ENCODE measurements at regions not wholly inside any gene's neighbourhood (a gene's known extent, or its start where the extent isn't known, plus 50 kb on each side); places are given as distances from the start of the nearest gene placed in this dataset.
A peak's percentile ranks its signal among the peaks of the same experiment; 100 is the strongest.

GRCh38 chr6:150712505-150713252 lies 113.0 kb downstream of the PLEKHG1 start:
- no peaks in the 10 kb centered on the region for H3K9me3 ChIP-seq
- TF ChIP-seq, protein P1, sequence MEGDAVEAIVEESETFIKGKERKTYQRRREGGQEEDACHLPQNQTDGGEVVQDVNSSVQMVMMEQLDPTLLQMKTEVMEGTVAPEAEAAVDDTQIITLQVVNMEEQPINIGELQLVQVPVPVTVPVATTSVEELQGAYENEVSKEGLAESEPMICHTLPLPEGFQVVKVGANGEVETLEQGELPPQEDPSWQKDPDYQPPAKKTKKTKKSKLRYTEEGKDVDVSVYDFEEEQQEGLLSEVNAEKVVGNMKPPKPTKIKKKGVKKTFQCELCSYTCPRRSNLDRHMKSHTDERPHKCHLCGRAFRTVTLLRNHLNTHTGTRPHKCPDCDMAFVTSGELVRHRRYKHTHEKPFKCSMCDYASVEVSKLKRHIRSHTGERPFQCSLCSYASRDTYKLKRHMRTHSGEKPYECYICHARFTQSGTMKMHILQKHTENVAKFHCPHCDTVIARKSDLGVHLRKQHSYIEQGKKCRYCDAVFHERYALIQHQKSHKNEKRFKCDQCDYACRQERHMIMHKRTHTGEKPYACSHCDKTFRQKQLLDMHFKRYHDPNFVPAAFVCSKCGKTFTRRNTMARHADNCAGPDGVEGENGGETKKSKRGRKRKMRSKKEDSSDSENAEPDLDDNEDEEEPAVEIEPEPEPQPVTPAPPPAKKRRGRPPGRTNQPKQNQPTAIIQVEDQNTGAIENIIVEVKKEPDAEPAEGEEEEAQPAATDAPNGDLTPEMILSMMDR (IDR thresholded peaks at IDR 0.05): no peak
- TF ChIP-seq EP300 (IDR thresholded peaks at IDR 0.05) (no peak), POLR2AphosphoS5 (IDR thresholded peaks at IDR 0.05) (no peak), POLR2A (IDR thresholded peaks at IDR 0.05) (no peak)
- DNase-seq (ENCODE audit: low spot score in 2 of 2): no peak
- no peaks in the 10 kb centered on the region for H3K36me3 ChIP-seq
- H3K27me3 ChIP-seq: no peaks in the 10 kb centered on the region
- peaks cover 16% of the 10 kb centered on the region for H3K4me1 ChIP-seq
- peak overlapping the region; percentile 73 for H3K27ac ChIP-seq
- H3K4me3 ChIP-seq: no peak overlapping the region
- WGBS: 84% methylated on average over 7 of the region's 7 CpGs

- H3K9me3 ChIP-seq: no peaks in the 10 kb centered on the region
- no peak for DNase-seq (ENCODE audit: low spot score in 2 of 2)
- H3K27me3 ChIP-seq: no peaks in the 10 kb centered on the region
- no peaks in the 10 kb centered on the region for H3K36me3 ChIP-seq
- H3K4me3 ChIP-seq: no peak overlapping the region
- no peak overlapping the region for H3K27ac ChIP-seq
- H3K4me1 ChIP-seq: peaks cover 16% of the 10 kb centered on the region
- WGBS: 75% methylated on average over 2 of the region's 2 CpGs
- TF ChIP-seq POLR2A (IDR thresholded peaks at IDR 0.05) (no peak), EP300 (IDR thresholded peaks at IDR 0.05) (no peak), POLR2AphosphoS5 (IDR thresholded peaks at IDR 0.05) (no peak)
- TF ChIP-seq, protein P1 (IDR thresholded peaks at IDR 0.05): no peak
Measured at GRCh38 chr6:150713487-150713886, 113.8 kb downstream of the PLEKHG1 start.

GRCh38 chr6:150713931-150714330 lies 114.2 kb downstream of the PLEKHG1 start:
- H3K27ac ChIP-seq: no peak overlapping the region
- no peaks in the 10 kb centered on the region for H3K36me3 ChIP-seq
- H3K27me3 ChIP-seq: no peaks in the 10 kb centered on the region
- DNase-seq (ENCODE audit: low spot score in 2 of 2): no peak
- WGBS: 73% methylated on average over 3 of the region's 3 CpGs
- TF ChIP-seq, protein P1 (IDR thresholded peaks at IDR 0.05): no peak
- TF ChIP-seq EP300 (IDR thresholded peaks at IDR 0.05) (no peak), POLR2AphosphoS5 (IDR thresholded peaks at IDR 0.05) (no peak), POLR2A (IDR thresholded peaks at IDR 0.05) (no peak)
- H3K4me3 ChIP-seq: no peak overlapping the region
- no peaks in the 10 kb centered on the region for H3K9me3 ChIP-seq
- H3K4me1 ChIP-seq: peaks cover 16% of the 10 kb centered on the region

DNA sequence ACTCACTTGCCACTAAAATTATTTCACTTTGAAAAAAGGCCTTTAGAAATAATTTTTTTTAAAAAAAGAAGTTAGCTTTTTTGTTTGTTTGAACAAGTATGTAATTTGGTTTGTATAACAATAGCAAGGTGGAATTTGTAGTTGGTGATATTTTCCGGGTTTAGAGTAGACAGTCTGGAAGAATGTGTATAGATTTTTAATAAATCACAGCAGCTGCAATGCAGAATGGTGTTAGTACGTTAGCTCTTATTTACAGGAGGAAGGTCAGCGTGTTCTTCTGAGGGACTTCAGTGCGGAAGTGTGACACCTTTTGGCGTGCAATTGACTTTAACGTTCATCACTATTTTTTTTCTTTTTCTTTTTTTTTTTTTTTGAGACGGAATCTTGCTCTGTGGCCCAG lies 115.4 kb downstream of the PLEKHG1 start:
- no peak for DNase-seq (ENCODE audit: low spot score in 2 of 2)
- H3K36me3 ChIP-seq: no peaks in the 10 kb centered on the region
- TF ChIP-seq POLR2AphosphoS5 (IDR thresholded peaks at IDR 0.05): no peak
- no peak overlapping the region for H3K27ac ChIP-seq
- no peaks in the 10 kb centered on the region for H3K9me3 ChIP-seq
- H3K4me1 ChIP-seq: peaks cover 19% of the 10 kb centered on the region
- H3K27me3 ChIP-seq: no peaks in the 10 kb centered on the region
- WGBS: 94% methylated on average over 7 of the region's 7 CpGs
- H3K4me3 ChIP-seq: no peak overlapping the region

GRCh38 chr6:150717419-150717818 lies 117.7 kb downstream of the PLEKHG1 start:
- H3K4me3 ChIP-seq: no peak overlapping the region
- no peak for DNase-seq (ENCODE audit: low spot score in 2 of 2)
- H3K4me1 ChIP-seq: peaks cover 21% of the 10 kb centered on the region
- no peaks in the 10 kb centered on the region for H3K27me3 ChIP-seq
- no peaks in the 10 kb centered on the region for H3K9me3 ChIP-seq
- H3K27ac ChIP-seq: no peak overlapping the region
- TF ChIP-seq POLR2A (IDR thresholded peaks at IDR 0.05) (no peak), POLR2AphosphoS5 (IDR thresholded peaks at IDR 0.05) (no peak), EP300 (IDR thresholded peaks at IDR 0.05) (no peak)
- TF ChIP-seq, protein P1 (IDR thresholded peaks at IDR 0.05): no peak
- 92% methylated on average over 8 of the region's 8 CpGs for WGBS
- no peaks in the 10 kb centered on the region for H3K36me3 ChIP-seq
